SK-N-SH (cell line): ENCODE measurements at regions not wholly inside any gene's neighbourhood (a gene's known extent, or its start where the extent isn't known, plus 50 kb on each side); places are given as distances from the start of the nearest gene placed in this dataset.

Experiments used
- CTCF ChIA-PET: fragments of 300-600, 350-600 bp; formaldehyde crosslinking; extraction: SDS; loops from one replicate; lab custom pipeline; 2021; lab: Yijun Ruan, JAX
- POLR2A ChIA-PET: fragments of 350-600 bp; sonication (Branson Sonifier 250); formaldehyde crosslinking; extraction: SDS; loops from one replicate; lab custom pipeline; 2020; ENCODE audit warnings: antibody characterized with exemption, inconsistent platforms; lab: Yijun Ruan, JAX
- DNase-seq: peaks from one replicate; pipeline ENCODE4 v3.0.0; 2012
- H2AFZ ChIP-seq: fragments of 200-600 bp; sonication (generic); 2 replicates; pipeline ENCODE4 v1.8.1; 2016; ENCODE audit warnings: antibody characterized with exemption, mild to moderate bottlenecking, low read depth
- H3F3A ChIP-seq: fragments of 200-600 bp; sonication (generic); replicated peaks from 2 replicates; pipeline ENCODE3; 2016; ENCODE audit warnings: antibody characterized with exemption, mild to moderate bottlenecking; ENCODE audit not compliant: insufficient read depth
- H3K27ac ChIP-seq, 2 experiments: fragments of 200-500 bp in 1 of 2; fragments of 200-600 bp in 1 of 2; sonication (Bioruptor generic) in 1 of 2; sonication (generic), shearing (Covaris generic) in 1 of 2; 2 replicates each; pipeline versions ENCODE4 v1.5.1 to v1.6.1; 2014 to 2016; ENCODE audit warnings: low read depth in 2 of 2, inconsistent platforms in 1 of 2, low read length in 1 of 2, mild to moderate bottlenecking in 1 of 2, mixed read lengths in 1 of 2
- H3K27me3 ChIP-seq: fragments of 200-600 bp; sonication (generic), shearing (Covaris generic); 2 replicates; pipeline ENCODE4 v1.6.1; 2016; ENCODE audit warnings: mixed run types; ENCODE audit not compliant: insufficient read depth
- H3K36me3 ChIP-seq, 2 experiments: fragments of 200-500 bp in 1 of 2; fragments of 200-600 bp in 1 of 2; sonication (Bioruptor generic) in 1 of 2; sonication (generic) in 1 of 2; replicated peaks in 1 of 2; 2 replicates each; pipeline versions ENCODE3 to v1.5.1; 2014 to 2016; ENCODE audit warnings: low read length in 1 of 2, mild to moderate bottlenecking in 1 of 2; ENCODE audit not compliant: insufficient read depth in 2 of 2, control insufficient read depth in 1 of 2
- H3K4me1 ChIP-seq, 2 experiments: fragments of 200-500 bp in 1 of 2; fragments of 200-600 bp in 1 of 2; sonication (Bioruptor generic) in 1 of 2; sonication (generic), shearing (Covaris generic) in 1 of 2; 2 replicates each; pipeline versions ENCODE4 v1.5.1 to v1.6.1; 2014 to 2016; ENCODE audit warnings: low read depth in 1 of 2, low read length in 1 of 2, mixed run types in 1 of 2; ENCODE audit not compliant: insufficient read depth in 2 of 2, control insufficient read depth in 1 of 2
- H3K4me2 ChIP-seq: fragments of 200-600 bp; sonication (generic), shearing (Covaris generic); 2 replicates; pipeline ENCODE4 v1.6.1; 2017; ENCODE audit warnings: mixed run types
- H3K4me3 ChIP-seq, 2 experiments: fragments of 200-500 bp in 1 of 2; fragments of 200-600 bp in 1 of 2; sonication (Bioruptor generic) in 1 of 2; sonication (generic), shearing (Covaris generic) in 1 of 2; 2 replicates each; pipeline versions ENCODE4 v1.5.1 to v1.8.1; 2014 to 2016; ENCODE audit warnings: low read depth in 2 of 2, inconsistent platforms in 1 of 2, low read length in 1 of 2, mild to moderate bottlenecking in 1 of 2, mixed read lengths in 1 of 2, moderate library complexity in 1 of 2
- H3K79me2 ChIP-seq: fragments of 200-600 bp; sonication (generic); 2 replicates; pipeline ENCODE4 v1.8.1; 2017; ENCODE audit warnings: mild to moderate bottlenecking; ENCODE audit not compliant: insufficient read depth
- H3K9ac ChIP-seq: fragments of 200-600 bp; sonication (generic); 2 replicates; pipeline ENCODE4 v1.6.1; 2017; ENCODE audit warnings: mixed run types
- H3K9me2 ChIP-seq: fragments of 200-600 bp; sonication (generic); 2 replicates; pipeline ENCODE4 v1.6.1; 2017; ENCODE audit warnings: mixed run types
- H3K9me3 ChIP-seq: fragments of 200-600 bp; sonication (generic); 2 replicates; pipeline ENCODE4 v1.6.1; 2017; ENCODE audit warnings: mixed run types, mild to moderate bottlenecking, moderate library complexity
- H4K20me1 ChIP-seq: fragments of 200-600 bp; sonication (generic); 2 replicates; pipeline ENCODE4 v1.6.1; 2017; ENCODE audit warnings: mild to moderate bottlenecking, mixed run types; ENCODE audit not compliant: insufficient read depth
- CHD2 ChIP-seq: fragments of 150-350 bp; IDR thresholded peaks from 2 replicates; pipeline ENCODE4 v1.6.1; 2018; ENCODE audit warnings: low read length; ENCODE audit not compliant: partially characterized antibody
- CTCF ChIP-seq: fragments of 200-600 bp; sonication (generic); IDR thresholded peaks from 2 replicates; pipeline ENCODE4 v1.6.1; 2017; ENCODE audit warnings: antibody characterized with exemption, mild to moderate bottlenecking, moderate library complexity
- EP300 ChIP-seq, 2 experiments: IDR thresholded peaks; 2 replicates each; pipeline versions ENCODE4 v1.4.0 to v1.6.1; 2012; ENCODE audit warnings: borderline replicate concordance in 1 of 2, low read depth in 1 of 2, low read length in 1 of 2
- EZH2phosphoT487 ChIP-seq: fragments of 200-600 bp; sonication (generic); IDR thresholded peaks from 2 replicates; pipeline ENCODE4 v1.6.1; 2017; ENCODE audit warnings: low read depth, mixed run types, mild to moderate bottlenecking, antibody characterized with exemption, moderate library complexity, borderline replicate concordance
- GABPA ChIP-seq: IDR thresholded peaks from 2 replicates; pipeline ENCODE4 v1.4.0; 2012; ENCODE audit warnings: low read depth, mild to moderate bottlenecking
- GATA2 ChIP-seq: sonication (generic); formaldehyde crosslinking; IDR thresholded peaks from 2 replicates; pipeline ENCODE4 v1.5.0; 2020; ENCODE audit warnings: mild to moderate bottlenecking, missing genetic modification reagents
- JUND ChIP-seq: IDR thresholded peaks from 2 replicates; pipeline ENCODE4 v1.4.0; 2012
- MAX ChIP-seq: IDR thresholded peaks from 2 replicates; pipeline ENCODE4 v1.4.0; 2012; ENCODE audit warnings: low read depth
- NFIC ChIP-seq: IDR thresholded peaks from 2 replicates; pipeline ENCODE4 v1.4.0; 2012; ENCODE audit warnings: borderline replicate concordance
- RAD21 ChIP-seq: IDR thresholded peaks from 2 replicates; pipeline ENCODE4 v1.6.1; 2012; ENCODE audit warnings: mild to moderate bottlenecking, low read length
- RCOR1 ChIP-seq: fragments of 150-350 bp; IDR thresholded peaks from 2 replicates; pipeline ENCODE4 v1.6.1; 2017; ENCODE audit warnings: antibody characterized with exemption, low read length
- SMC3 ChIP-seq: IDR thresholded peaks from 2 replicates; pipeline ENCODE4 v1.6.1; 2012; ENCODE audit warnings: low read depth, low read length, improper control_type of control experiment
- TAF1 ChIP-seq: IDR thresholded peaks from 2 replicates; pipeline ENCODE4 v1.6.1; 2012; ENCODE audit warnings: low read depth, mild to moderate bottlenecking, low read length, moderate library complexity, borderline replicate concordance
- TCF12 ChIP-seq: IDR thresholded peaks from 2 replicates; pipeline ENCODE4 v1.4.0; 2012
- TEAD4 ChIP-seq: IDR thresholded peaks from 2 replicates; pipeline ENCODE4 v1.4.0; 2012; ENCODE audit warnings: mild to moderate bottlenecking, borderline replicate concordance; ENCODE audit not compliant: insufficient read depth
- USF2 ChIP-seq: fragments of 150-350 bp; IDR thresholded peaks from 2 replicates; pipeline ENCODE4 v1.6.1; 2017; ENCODE audit warnings: antibody characterized with exemption, low read length, low read depth, borderline replicate concordance
- YY1 ChIP-seq: IDR thresholded peaks from 2 replicates; pipeline ENCODE4 v1.4.0; 2012; ENCODE audit warnings: low read depth, mild to moderate bottlenecking
- WGBS: methylation state at CpG from one replicate; pipeline ENCODE4 v1.1.6; 2017; ENCODE audit warnings: low lambda C conversion rate; 5-methylcytosine and 5-hydroxymethylcytosine counted together

DNA sequence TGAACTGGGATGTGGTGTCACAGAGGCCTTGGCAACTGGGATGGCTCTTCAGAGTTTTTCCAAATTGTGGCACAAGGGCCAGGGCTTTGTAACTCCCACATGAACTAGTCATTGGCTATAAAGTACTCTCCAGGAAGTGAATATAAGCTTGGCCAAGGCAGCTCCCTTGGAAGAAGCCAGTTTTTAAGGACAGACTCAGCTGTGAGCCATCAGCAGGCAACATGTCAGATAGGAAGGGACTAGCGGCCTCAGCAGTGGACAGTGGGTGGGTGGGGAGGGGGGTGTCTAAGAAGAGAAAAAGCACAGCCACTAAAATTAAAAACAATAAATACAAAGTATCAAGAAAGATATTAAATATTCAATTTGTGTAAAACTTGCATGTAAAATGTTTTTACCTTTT lies 691.1 kb upstream of the PIK3C3 start:
- Histone ChIP-seq H3K4me3 (no peak overlapping the region), H2AFZ (no peak overlapping the region), H3K27me3 (no peaks in the 10 kb centered on the region), H3K79me2 (no peaks in the 10 kb centered on the region), H3F3A (no peaks in the 10 kb centered on the region), H4K20me1 (no peaks in the 10 kb centered on the region), H3K4me2 (no peak overlapping the region), H3K9me3 (no peaks in the 10 kb centered on the region), H3K4me1 (no peaks in the 10 kb centered on the region), H3K36me3 (no peaks in the 10 kb centered on the region), H3K9ac (no peak overlapping the region), H3K27ac (no peak overlapping the region), H3K9me2 (no peaks in the 10 kb centered on the region)
- TF ChIP-seq TAF1 (no peak), JUND (no peak), CHD2 (no peak), RAD21 (no peak), CTCF (no peak), YY1 (no peak), RCOR1 (no peak), TCF12 (no peak), GABPA (no peak), MAX (no peak), SMC3 (no peak), EP300 (IDR thresholded peaks at IDR 0.05; ENCODE audit: borderline replicate concordance in 1 of 2, low read depth in 1 of 2, low read length in 1 of 2) (no peak)
- CTCF ChIA-PET, result no interaction called here
- DNase-seq, result no peak
- POLR2A ChIA-PET, result no interaction called here
- WGBS, result 79% methylated on average over 1 of the region's 1 CpG

DNA sequence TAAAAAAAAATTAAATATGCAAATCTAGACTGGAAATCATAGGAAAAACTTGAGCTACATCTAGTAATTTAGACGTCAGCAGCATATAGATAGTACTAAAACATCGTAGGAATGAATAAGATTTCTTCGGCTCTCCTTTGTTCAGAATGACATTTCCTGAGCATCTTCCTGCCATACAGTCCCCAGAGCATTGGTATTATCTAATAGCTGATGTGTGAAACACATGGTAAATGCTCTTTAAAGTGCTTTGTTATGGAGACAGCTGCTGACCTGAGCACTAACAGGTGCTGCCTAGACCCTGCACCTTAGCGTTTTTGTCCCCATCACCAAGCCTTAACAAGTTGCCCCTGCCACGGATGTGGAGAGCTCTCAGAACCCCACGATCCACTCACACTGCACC lies 692.3 kb upstream of the PIK3C3 start:
- Histone ChIP-seq H3K9me3 (no peaks in the 10 kb centered on the region), H3F3A (no peaks in the 10 kb centered on the region), H3K9me2 (no peaks in the 10 kb centered on the region), H3K27ac (no peak overlapping the region), H3K4me2 (no peak overlapping the region), H4K20me1 (no peaks in the 10 kb centered on the region), H3K79me2 (no peaks in the 10 kb centered on the region), H3K4me3 (no peak overlapping the region), H3K9ac (no peak overlapping the region), H3K36me3 (no peaks in the 10 kb centered on the region), H3K4me1 (no peaks in the 10 kb centered on the region), H2AFZ (no peak overlapping the region), H3K27me3 (no peaks in the 10 kb centered on the region)
- POLR2A ChIA-PET, result no interaction called here
- no peak for DNase-seq
- no peak for TF ChIP-seq EZH2phosphoT487
- no peak for TF ChIP-seq USF2
- no peak for TF ChIP-seq GATA2 (CRISPR knock-in tag)
- no peak for TF ChIP-seq NFIC
- TF ChIP-seq TEAD4, result no peak
- CTCF ChIA-PET, result no interaction called here
- WGBS, result 47% methylated on average over 4 of the region's 6 CpGs
